H9 (cell line): ENCODE measurements at regions not wholly inside any gene's neighbourhood (a gene's known extent, or its start where the extent isn't known, plus 50 kb on each side); places are given as distances from the start of the nearest gene placed in this dataset.

ENCODE experiments used
- DNase-seq: peaks from one replicate; pipeline ENCODE4 v3.0.0-alpha.2; 2017
- H2AFZ ChIP-seq: one replicate; pipeline ENCODE4 v1.6.1; 2013; ENCODE audit warnings: mild to moderate bottlenecking, low read length, control low read depth, moderate library complexity
- H2AK5ac ChIP-seq: 2 replicates; pipeline ENCODE4 v1.6.1; 2013; ENCODE audit warnings: low read length, control low read depth, mixed read lengths; ENCODE audit not compliant: insufficient read length
- H2BK120ac ChIP-seq: one replicate; pipeline ENCODE4 v1.6.1; 2013; ENCODE audit warnings: low read depth, mild to moderate bottlenecking, low read length, control low read depth, inconsistent platforms; ENCODE audit not compliant: poor library complexity, severe bottlenecking
- H2BK12ac ChIP-seq: 2 replicates; pipeline ENCODE4 v1.6.1; 2013; ENCODE audit warnings: low read length, control low read depth, mixed read lengths, low read depth; ENCODE audit not compliant: insufficient read length
- H2BK15ac ChIP-seq: 2 replicates; pipeline ENCODE4 v1.6.1; 2013; ENCODE audit warnings: low read depth, low read length, control low read depth
- H2BK20ac ChIP-seq: one replicate; pipeline ENCODE4 v1.6.1; 2013; ENCODE audit warnings: low read depth, mild to moderate bottlenecking, low read length, control low read depth, inconsistent platforms; ENCODE audit not compliant: poor library complexity, severe bottlenecking
- H2BK5ac ChIP-seq: 2 replicates; pipeline ENCODE4 v1.6.1; 2013; ENCODE audit warnings: low read length, control low read depth, mixed read lengths; ENCODE audit not compliant: insufficient read length
- H3K14ac ChIP-seq: 2 replicates; pipeline ENCODE4 v1.6.1; 2013; ENCODE audit warnings: low read length, control low read depth; ENCODE audit not compliant: insufficient read depth
- H3K18ac ChIP-seq: 2 replicates; pipeline ENCODE4 v1.6.1; 2013; ENCODE audit warnings: low read depth, mild to moderate bottlenecking, mixed read lengths, low read length, control low read depth; ENCODE audit not compliant: insufficient read length
- H3K23ac ChIP-seq: 2 replicates; pipeline ENCODE4 v1.6.1; 2013; ENCODE audit warnings: low read length, control low read depth, mixed read lengths, low read depth; ENCODE audit not compliant: insufficient read length
- H3K23me2 ChIP-seq: 2 replicates; pipeline ENCODE4 v1.6.1; 2013; ENCODE audit warnings: low read depth, mild to moderate bottlenecking, mixed read lengths, low read length, control low read depth; ENCODE audit not compliant: insufficient read length, poor library complexity, severe bottlenecking
- H3K27ac ChIP-seq: 2 replicates; pipeline ENCODE4 v1.5.1; 2013; ENCODE audit warnings: low read length, control low read depth, mixed read lengths, low read depth; ENCODE audit not compliant: insufficient read length
- H3K27me3 ChIP-seq: 2 replicates; pipeline ENCODE4 v1.6.1; 2013; ENCODE audit warnings: low read length, control low read depth, inconsistent platforms; ENCODE audit not compliant: insufficient read depth
- H3K4ac ChIP-seq: 2 replicates; pipeline ENCODE4 v1.6.1; 2013; ENCODE audit warnings: low read depth, mild to moderate bottlenecking, control low read depth, inconsistent platforms, low read length, moderate library complexity
- H3K4me1 ChIP-seq: 2 replicates; pipeline ENCODE4 v1.6.1; 2013; ENCODE audit warnings: low read length, control low read depth, inconsistent platforms; ENCODE audit not compliant: insufficient read depth
- H3K4me2 ChIP-seq: 2 replicates; pipeline ENCODE4 v1.6.1; 2013; ENCODE audit warnings: low read length, control low read depth, mixed read lengths; ENCODE audit not compliant: insufficient read length, insufficient read depth
- H3K56ac ChIP-seq: 2 replicates; pipeline ENCODE4 v1.6.1; 2013; ENCODE audit warnings: low read depth, mild to moderate bottlenecking, mixed read lengths, low read length, control low read depth; ENCODE audit not compliant: insufficient read length
- H3K79me1 ChIP-seq: 2 replicates; pipeline ENCODE4 v1.6.1; 2013; ENCODE audit warnings: low read depth, mild to moderate bottlenecking, moderate library complexity, low read length, control low read depth, inconsistent platforms; ENCODE audit not compliant: insufficient read depth, poor library complexity, severe bottlenecking
- H3K79me2 ChIP-seq: 2 replicates; pipeline ENCODE4 v1.6.1; 2013; ENCODE audit warnings: low read length, control low read depth, inconsistent platforms; ENCODE audit not compliant: insufficient read depth
- H3K9ac ChIP-seq: 2 replicates; pipeline ENCODE4 v1.6.1; 2013; ENCODE audit warnings: low read length, control low read depth, mixed read lengths; ENCODE audit not compliant: insufficient read length; ENCODE audit errors: extremely low read depth
- H3K9me3 ChIP-seq: one replicate; pipeline ENCODE4 v1.6.1; 2013; ENCODE audit warnings: low read depth, low read length, inconsistent platforms; ENCODE audit not compliant: control insufficient read depth
- H3T11ph ChIP-seq: one replicate; pipeline ENCODE4 v1.6.1; 2013; ENCODE audit warnings: mild to moderate bottlenecking, low read length, control low read depth, inconsistent platforms
- H4K20me1 ChIP-seq: one replicate; pipeline ENCODE4 v1.6.1; 2013; ENCODE audit not compliant: control insufficient read depth, insufficient read length, insufficient read depth
- H4K5ac ChIP-seq: 2 replicates; pipeline ENCODE4 v1.6.1; 2013; ENCODE audit warnings: low read depth, mild to moderate bottlenecking, mixed read lengths, low read length, control low read depth; ENCODE audit not compliant: insufficient read length
- H4K8ac ChIP-seq: replicated peaks from 2 replicates; pipeline ENCODE4 v1.6.1; 2013; ENCODE audit warnings: low read length, control low read depth, mixed read lengths, low read depth; ENCODE audit not compliant: insufficient read length
- H4K91ac ChIP-seq: 2 replicates; pipeline ENCODE4 v1.6.1; 2013; ENCODE audit warnings: low read depth, mild to moderate bottlenecking, moderate library complexity, mixed read lengths, low read length, control low read depth; ENCODE audit not compliant: insufficient read length
- H3K27ac Mint-ChIP-seq, 3 experiments: 2 replicates in 2 of 3; 3 replicates in 1 of 3; pipeline ENCODE4 v1.8.0; 2020 to 2021; ENCODE audit warnings: mixed read lengths in 3 of 3, mild to moderate bottlenecking in 1 of 3, moderate library complexity in 1 of 3
- H3K27me3 Mint-ChIP-seq: 2 replicates; pipeline ENCODE4 v1.8.0; 2021; ENCODE audit warnings: low read depth, mild to moderate bottlenecking, moderate library complexity, mixed read lengths
- H3K36me3 Mint-ChIP-seq, 3 experiments: 2 replicates in 2 of 3; 3 replicates in 1 of 3; pipeline ENCODE4 v1.8.0; 2020 to 2021; ENCODE audit warnings: low read depth in 3 of 3, mixed read lengths in 3 of 3; ENCODE audit not compliant: insufficient read depth in 1 of 3
- H3K4me1 Mint-ChIP-seq, 2 experiments: 2 replicates each; pipeline ENCODE4 v1.8.0; 2020; ENCODE audit warnings: mixed read lengths in 2 of 2
- H3K4me3 Mint-ChIP-seq, 2 experiments: 2 replicates in 1 of 2; 3 replicates in 1 of 2; pipeline ENCODE4 v1.8.0; 2020 to 2021; ENCODE audit warnings: mild to moderate bottlenecking in 2 of 2, mixed read lengths in 2 of 2, moderate library complexity in 1 of 2
- H3K9me3 Mint-ChIP-seq, 2 experiments: 2 replicates in 1 of 2; 3 replicates in 1 of 2; pipeline ENCODE4 v1.8.0; 2020; ENCODE audit warnings: mild to moderate bottlenecking in 2 of 2, mixed read lengths in 2 of 2, moderate library complexity in 1 of 2
- WGBS: extraction: QIAGEN DNeasy Blood & Tissue Kit; methylation state at CpG from one replicate; pipeline ENCODE4 v1.1.7; 2013; ENCODE audit warnings: missing lambda C conversion rate, low lambda C conversion rate, mixed read lengths; ENCODE audit not compliant: insufficient read length; ENCODE audit errors: extremely low coverage; 5-methylcytosine and 5-hydroxymethylcytosine counted together
- TF ChIP-seq, protein P1 (sequence below): fragments of 200-600 bp; sonication (generic); conservative IDR thresholded peaks from 3 replicates; pipeline ENCODE4 v1.8.0; 2021; ENCODE audit warnings: antibody characterized with exemption, mild to moderate bottlenecking

DNA sequence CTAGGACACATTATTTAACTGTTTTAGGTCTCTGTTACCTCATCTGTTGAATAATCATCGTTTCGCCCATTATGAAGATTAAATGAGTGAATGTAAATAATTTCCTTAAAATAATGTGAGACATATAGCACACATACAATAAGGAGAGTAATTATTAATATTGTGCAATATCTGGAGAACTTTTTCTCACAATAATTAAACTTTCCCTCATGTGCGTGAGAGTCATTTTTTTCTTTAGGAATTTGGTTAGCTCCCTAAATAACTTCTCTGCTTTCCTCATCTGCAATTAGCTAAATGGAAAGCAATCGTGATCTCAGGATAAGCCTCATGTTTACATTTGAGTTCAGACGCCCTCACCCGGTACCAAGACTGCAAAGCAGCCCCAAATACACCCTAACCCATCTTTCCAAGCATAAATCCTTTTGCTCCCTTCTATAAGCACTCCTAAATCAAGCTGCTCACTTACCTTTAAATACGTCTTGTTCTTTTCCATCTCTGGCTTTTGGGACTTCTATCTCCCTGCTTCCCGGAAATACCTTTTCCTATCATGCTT, 78.8 kb downstream of the MZT1 start:
- H3K4me1 Mint-ChIP-seq: peaks cover 4 to 8% of the 10 kb centered on the region in 2 experiments; a peak in 3 of 4 replicates
- Histone ChIP-seq H2BK120ac (no peak overlapping the region), H3K56ac (no peak overlapping the region), H3K14ac (no peak overlapping the region), H3T11ph (no peak overlapping the region), H3K4me1 (no peaks in the 10 kb centered on the region), H3K4me2 (no peak overlapping the region), H3K18ac (no peak overlapping the region), H4K5ac (no peak overlapping the region), H3K9ac (no peak overlapping the region), H3K23ac (no peak overlapping the region), H3K79me2 (no peaks in the 10 kb centered on the region), H3K27me3 (no peaks in the 10 kb centered on the region), H2AFZ (no peak overlapping the region), H3K9me3 (no peaks in the 10 kb centered on the region), H3K23me2 (no peaks in the 10 kb centered on the region), H3K79me1 (no peaks in the 10 kb centered on the region), H4K20me1 (no peaks in the 10 kb centered on the region), H3K4ac (no peak overlapping the region), H4K8ac (no peak overlapping the region), H2BK20ac (no peak overlapping the region), H2BK5ac (no peak overlapping the region), H3K27ac (no peak overlapping the region), H2BK15ac (no peak overlapping the region), H2BK12ac (no peak overlapping the region), H4K91ac (no peak overlapping the region), H2AK5ac (no peak overlapping the region)
- TF ChIP-seq, protein P1, sequence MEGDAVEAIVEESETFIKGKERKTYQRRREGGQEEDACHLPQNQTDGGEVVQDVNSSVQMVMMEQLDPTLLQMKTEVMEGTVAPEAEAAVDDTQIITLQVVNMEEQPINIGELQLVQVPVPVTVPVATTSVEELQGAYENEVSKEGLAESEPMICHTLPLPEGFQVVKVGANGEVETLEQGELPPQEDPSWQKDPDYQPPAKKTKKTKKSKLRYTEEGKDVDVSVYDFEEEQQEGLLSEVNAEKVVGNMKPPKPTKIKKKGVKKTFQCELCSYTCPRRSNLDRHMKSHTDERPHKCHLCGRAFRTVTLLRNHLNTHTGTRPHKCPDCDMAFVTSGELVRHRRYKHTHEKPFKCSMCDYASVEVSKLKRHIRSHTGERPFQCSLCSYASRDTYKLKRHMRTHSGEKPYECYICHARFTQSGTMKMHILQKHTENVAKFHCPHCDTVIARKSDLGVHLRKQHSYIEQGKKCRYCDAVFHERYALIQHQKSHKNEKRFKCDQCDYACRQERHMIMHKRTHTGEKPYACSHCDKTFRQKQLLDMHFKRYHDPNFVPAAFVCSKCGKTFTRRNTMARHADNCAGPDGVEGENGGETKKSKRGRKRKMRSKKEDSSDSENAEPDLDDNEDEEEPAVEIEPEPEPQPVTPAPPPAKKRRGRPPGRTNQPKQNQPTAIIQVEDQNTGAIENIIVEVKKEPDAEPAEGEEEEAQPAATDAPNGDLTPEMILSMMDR: peak; percentile 61
- no peaks in the 10 kb centered on the region for H3K9me3 Mint-ChIP-seq
- H3K27me3 Mint-ChIP-seq: no peaks in the 10 kb centered on the region
- WGBS: no CpG with 5 or more reads among the region's 8 CpGs
- H3K27ac Mint-ChIP-seq: no peak overlapping the region
- H3K36me3 Mint-ChIP-seq: no peaks in the 10 kb centered on the region
- DNase-seq: no peak
- no peak overlapping the region for H3K4me3 Mint-ChIP-seq
